Natural killer cell (primary cell): ENCODE measurements at regions not wholly inside any gene's neighbourhood (a gene's known extent, or its start where the extent isn't known, plus 50 kb on each side); places are given as distances from the start of the nearest gene placed in this dataset.

Experiments used
- ATAC-seq, 3 donors: fragments of 150-1000 bp in 2 of 3; fragments of 200-7000 bp in 1 of 3; cut with Tn5 transposase; 1 replicate in 1 of 3; 2 replicates in 2 of 3; pipeline ENCODE4 v1.10.0; 2021; ENCODE audit warnings: mild to moderate bottlenecking in 2 of 3, moderate library complexity in 2 of 3
- DNase-seq, 2 donors: peaks; one replicate each; pipeline versions ENCODE4 v3.0.0 to v3.0.0-alpha.2; 2013 to 2021; ENCODE audit warnings: mixed read lengths in 1 of 2
- H3K27ac ChIP-seq: one replicate; pipeline ENCODE4 v1.5.1; 2013; ENCODE audit warnings: mild to moderate bottlenecking, low read length
- H3K27me3 ChIP-seq: one replicate; pipeline ENCODE4 v1.6.1; 2013; ENCODE audit warnings: low read length; ENCODE audit not compliant: control insufficient read depth, insufficient read depth
- H3K36me3 ChIP-seq: one replicate; pipeline ENCODE4 v1.6.1; 2013; ENCODE audit warnings: low read length; ENCODE audit not compliant: control insufficient read depth, insufficient read depth
- H3K4me1 ChIP-seq: one replicate; pipeline ENCODE4 v1.6.1; 2013; ENCODE audit warnings: low read length; ENCODE audit not compliant: control insufficient read depth, insufficient read depth
- H3K4me3 ChIP-seq: one replicate; pipeline ENCODE4 v1.5.1; 2013; ENCODE audit warnings: low read length
- H3K9me3 ChIP-seq: one replicate; pipeline ENCODE4 v1.6.1; 2013; ENCODE audit warnings: low read length; ENCODE audit not compliant: control insufficient read depth, insufficient read depth
- H3K27ac Mint-ChIP-seq, 2 donors: one replicate each; pipeline ENCODE4 v1.8.0; 2022; ENCODE audit warnings: mild to moderate bottlenecking in 2 of 2, mixed read lengths in 2 of 2, moderate library complexity in 1 of 2
- H3K27me3 Mint-ChIP-seq, 2 donors: one replicate each; pipeline ENCODE4 v1.8.0; 2022; ENCODE audit warnings: low read depth in 2 of 2, mixed read lengths in 2 of 2
- H3K36me3 Mint-ChIP-seq: one replicate; pipeline ENCODE4 v1.8.0; 2022; ENCODE audit warnings: mixed read lengths
- H3K4me1 Mint-ChIP-seq, 2 donors: one replicate each; pipeline ENCODE4 v1.8.0; 2022; ENCODE audit warnings: mixed read lengths in 2 of 2
- H3K4me3 Mint-ChIP-seq: one replicate; pipeline ENCODE4 v1.8.0; 2022; ENCODE audit warnings: mild to moderate bottlenecking, moderate library complexity, mixed read lengths
- H3K9me3 Mint-ChIP-seq, 2 donors: one replicate each; pipeline ENCODE4 v1.8.0; 2022; ENCODE audit warnings: mixed read lengths in 2 of 2
- WGBS: methylation state at CpG from one replicate; pipeline ENCODE4 v1.1.7; 2013; ENCODE audit warnings: missing lambda C conversion rate; ENCODE audit not compliant: insufficient coverage; 5-methylcytosine and 5-hydroxymethylcytosine counted together
- intact Hi-C: fragments of 100-400 bp; cut with micrococcal nuclease; formaldehyde crosslinking; loops from one replicate; pipeline ENCODE4 v1.14.2; 2022
- TF ChIP-seq, protein P1 (sequence below): fragments of 200-600 bp; IDR thresholded peaks from one replicate; pipeline ENCODE4 v1.8.0; 2022; ENCODE audit warnings: antibody characterized with exemption

DNA sequence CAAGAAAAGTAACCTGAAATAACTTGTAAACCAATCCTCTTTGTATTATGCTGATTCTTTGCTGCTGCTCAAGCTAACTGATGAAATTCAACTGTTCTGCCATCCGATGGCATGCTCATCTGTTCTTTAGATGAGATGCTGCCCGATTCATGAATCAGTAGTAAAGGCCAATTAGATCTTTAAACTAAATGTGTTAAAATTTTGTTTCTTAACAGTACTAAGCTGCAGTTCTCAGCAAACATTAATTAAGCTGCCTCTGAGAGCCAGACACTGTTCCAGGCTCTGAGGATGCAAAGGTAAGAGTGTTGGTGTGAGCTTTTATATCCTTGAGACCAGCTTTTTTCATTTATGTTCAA lies 77.0 kb upstream of the NT5E start:
- no peak for ATAC-seq
- no peaks in the 10 kb centered on the region for H3K4me1 ChIP-seq
- no peaks in the 10 kb centered on the region for H3K36me3 Mint-ChIP-seq
- H3K4me1 Mint-ChIP-seq: no peaks in the 10 kb centered on the region
- H3K27ac Mint-ChIP-seq: no peak overlapping the region
- H3K4me3 ChIP-seq: no peak overlapping the region
- peaks cover 1 to 5% of the 10 kb centered on the region in 2 donors for H3K27me3 Mint-ChIP-seq
- no peaks in the 10 kb centered on the region for H3K9me3 Mint-ChIP-seq
- H3K27ac ChIP-seq: no peak overlapping the region
- no peak for DNase-seq
- intact Hi-C loops: no loop called here
- TF ChIP-seq, protein P1, sequence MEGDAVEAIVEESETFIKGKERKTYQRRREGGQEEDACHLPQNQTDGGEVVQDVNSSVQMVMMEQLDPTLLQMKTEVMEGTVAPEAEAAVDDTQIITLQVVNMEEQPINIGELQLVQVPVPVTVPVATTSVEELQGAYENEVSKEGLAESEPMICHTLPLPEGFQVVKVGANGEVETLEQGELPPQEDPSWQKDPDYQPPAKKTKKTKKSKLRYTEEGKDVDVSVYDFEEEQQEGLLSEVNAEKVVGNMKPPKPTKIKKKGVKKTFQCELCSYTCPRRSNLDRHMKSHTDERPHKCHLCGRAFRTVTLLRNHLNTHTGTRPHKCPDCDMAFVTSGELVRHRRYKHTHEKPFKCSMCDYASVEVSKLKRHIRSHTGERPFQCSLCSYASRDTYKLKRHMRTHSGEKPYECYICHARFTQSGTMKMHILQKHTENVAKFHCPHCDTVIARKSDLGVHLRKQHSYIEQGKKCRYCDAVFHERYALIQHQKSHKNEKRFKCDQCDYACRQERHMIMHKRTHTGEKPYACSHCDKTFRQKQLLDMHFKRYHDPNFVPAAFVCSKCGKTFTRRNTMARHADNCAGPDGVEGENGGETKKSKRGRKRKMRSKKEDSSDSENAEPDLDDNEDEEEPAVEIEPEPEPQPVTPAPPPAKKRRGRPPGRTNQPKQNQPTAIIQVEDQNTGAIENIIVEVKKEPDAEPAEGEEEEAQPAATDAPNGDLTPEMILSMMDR: no peak
- H3K9me3 ChIP-seq: no peaks in the 10 kb centered on the region
- no peak overlapping the region for H3K4me3 Mint-ChIP-seq
- no peaks in the 10 kb centered on the region for H3K36me3 ChIP-seq
- H3K27me3 ChIP-seq: no peaks in the 10 kb centered on the region
- WGBS: 96% methylated on average over 2 of the region's 2 CpGs

DNA sequence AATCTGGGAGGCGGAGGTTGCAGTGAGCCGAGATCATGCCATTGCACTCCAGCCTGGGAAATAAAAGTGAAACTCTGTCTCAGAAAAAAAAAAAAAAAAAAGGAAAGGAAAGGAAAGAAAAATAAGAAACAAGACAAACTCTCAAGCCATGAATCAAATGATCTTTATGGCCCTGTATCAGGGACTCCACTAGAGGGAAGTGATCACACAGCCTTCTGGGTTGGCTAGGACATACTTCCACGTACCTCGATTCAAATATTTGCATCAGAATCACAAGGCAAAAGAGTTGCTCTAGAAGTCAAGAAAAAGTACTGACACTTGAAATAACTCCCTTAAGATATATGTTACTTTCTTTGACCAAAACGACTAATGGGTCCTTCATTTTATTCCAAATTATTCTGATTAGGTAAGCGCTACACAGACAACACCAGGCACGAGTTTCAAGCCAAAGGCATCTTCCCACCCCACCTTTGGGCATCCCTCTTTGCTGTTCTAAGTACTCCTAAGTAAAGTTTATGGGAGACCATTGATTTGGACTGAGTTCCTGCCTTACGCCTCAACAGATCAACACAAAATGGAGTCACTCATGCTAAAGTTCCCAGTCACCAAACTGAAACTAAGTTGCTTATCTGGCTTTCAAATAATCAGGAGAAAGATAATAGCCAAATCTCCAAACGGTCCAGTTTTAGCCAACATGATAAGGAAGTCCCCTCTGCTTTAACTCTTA lies 77.5 kb upstream of the NT5E start:
- Mint-ChIP-seq H3K4me3 (no peak overlapping the region), H3K36me3 (no peaks in the 10 kb centered on the region), H3K27ac (no peak overlapping the region), H3K4me1 (no peaks in the 10 kb centered on the region), H3K9me3 (no peaks in the 10 kb centered on the region), H3K27me3 (peaks cover 6% of the 10 kb centered on the region in 2 donors)
- TF ChIP-seq, protein P1: no peak
- Histone ChIP-seq H3K27ac (no peak overlapping the region), H3K4me1 (no peaks in the 10 kb centered on the region), H3K36me3 (no peaks in the 10 kb centered on the region), H3K9me3 (no peaks in the 10 kb centered on the region), H3K4me3 (no peak overlapping the region), H3K27me3 (no peaks in the 10 kb centered on the region)
- no peak for DNase-seq
- no peak for ATAC-seq
- intact Hi-C loops: no loop called here
- WGBS: 89% methylated on average over 9 of the region's 9 CpGs

DNA sequence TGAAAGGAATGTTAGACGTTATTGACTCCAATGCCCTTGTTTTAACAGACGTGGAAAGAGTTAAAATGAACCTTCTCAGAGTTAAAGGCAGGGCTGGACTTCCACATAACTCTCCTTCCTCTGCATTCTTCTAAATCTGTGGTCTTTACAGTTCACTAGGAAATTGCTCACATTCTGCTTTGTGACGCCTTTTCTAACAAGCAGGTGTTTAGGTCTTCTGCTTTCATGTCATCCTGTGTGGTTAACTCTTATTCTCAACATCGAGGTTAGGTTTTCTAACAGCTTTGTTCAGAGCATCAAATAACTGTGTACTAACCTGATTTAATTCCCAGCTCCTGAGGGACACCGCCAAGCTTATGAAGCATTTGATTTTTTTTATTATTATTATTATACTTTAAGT lies 81.3 kb upstream of the NT5E start:
- no peak overlapping the region for H3K4me3 ChIP-seq
- no peaks in the 10 kb centered on the region for H3K9me3 ChIP-seq
- TF ChIP-seq, protein P1: no peak
- H3K9me3 Mint-ChIP-seq: no peaks in the 10 kb centered on the region
- H3K27ac ChIP-seq: no peak overlapping the region
- ATAC-seq (no peak), DNase-seq (no peak)
- no peaks in the 10 kb centered on the region for H3K4me1 ChIP-seq
- H3K27me3 Mint-ChIP-seq: peaks cover 11 to 13% of the 10 kb centered on the region in 2 donors
- H3K27ac Mint-ChIP-seq: no peak overlapping the region
- H3K27me3 ChIP-seq: no peaks in the 10 kb centered on the region
- intact Hi-C loops: no loop called here
- 39% methylated on average over 4 of the region's 5 CpGs for WGBS
- no peaks in the 10 kb centered on the region for H3K36me3 Mint-ChIP-seq
- H3K4me1 Mint-ChIP-seq: no peaks in the 10 kb centered on the region
- H3K36me3 ChIP-seq: no peaks in the 10 kb centered on the region
- H3K4me3 Mint-ChIP-seq: no peak overlapping the region

DNA sequence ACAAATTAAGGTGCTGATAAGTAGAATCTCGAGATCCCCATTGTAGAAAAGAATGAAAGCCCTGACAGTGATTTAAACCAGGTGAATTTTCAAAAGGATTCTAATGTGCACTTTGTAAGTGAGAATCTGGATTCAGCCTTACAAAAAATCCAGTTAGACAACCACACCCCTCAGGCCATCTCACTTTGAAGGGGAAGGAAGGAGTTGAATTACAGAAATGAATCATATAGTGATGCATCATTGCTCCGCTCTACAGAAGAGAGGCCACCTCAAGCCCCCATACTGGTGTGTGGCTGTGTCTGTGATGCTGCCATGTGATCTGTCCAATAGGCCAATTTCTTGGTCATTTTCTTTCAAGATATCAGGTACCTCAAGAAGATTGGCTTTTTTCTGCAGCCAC lies 85.5 kb upstream of the NT5E start:
- H3K27ac ChIP-seq: no peak overlapping the region
- 67% methylated on average over 2 of the region's 2 CpGs for WGBS
- no peak overlapping the region for H3K27ac Mint-ChIP-seq
- H3K27me3 ChIP-seq: no peaks in the 10 kb centered on the region
- no peaks in the 10 kb centered on the region for H3K36me3 Mint-ChIP-seq
- no peak overlapping the region for H3K4me3 ChIP-seq
- no peaks in the 10 kb centered on the region for H3K9me3 ChIP-seq
- TF ChIP-seq, protein P1: no peak
- H3K36me3 ChIP-seq: no peaks in the 10 kb centered on the region
- ATAC-seq (no peak), DNase-seq (no peak)
- H3K4me1 ChIP-seq: no peaks in the 10 kb centered on the region
- H3K27me3 Mint-ChIP-seq: peaks cover 11 to 15% of the 10 kb centered on the region in 2 donors
- intact Hi-C loops: no loop called here
- no peak overlapping the region for H3K4me3 Mint-ChIP-seq
- no peaks in the 10 kb centered on the region for H3K9me3 Mint-ChIP-seq
- no peaks in the 10 kb centered on the region for H3K4me1 Mint-ChIP-seq
